HUES48 (cell line): ENCODE measurements at regions not wholly inside any gene's neighbourhood (a gene's known extent, or its start where the extent isn't known, plus 50 kb on each side); places are given as distances from the start of the nearest gene placed in this dataset.

Experiments used
- H3K27ac ChIP-seq: one replicate; pipeline ENCODE4 v1.7.0; 2013; ENCODE audit warnings: low read depth, low read length, inconsistent platforms
- H3K27me3 ChIP-seq: 2 replicates; pipeline ENCODE4 v1.6.1; 2013; ENCODE audit warnings: mild to moderate bottlenecking, low read length; ENCODE audit not compliant: control insufficient read depth, insufficient read depth
- H3K36me3 ChIP-seq: 2 replicates; pipeline ENCODE4 v1.6.1; 2013; ENCODE audit warnings: low read length; ENCODE audit not compliant: control insufficient read depth, insufficient read depth
- H3K4me1 ChIP-seq: 2 replicates; pipeline ENCODE4 v1.6.1; 2013; ENCODE audit warnings: mild to moderate bottlenecking, low read length; ENCODE audit not compliant: control insufficient read depth, insufficient read depth
- H3K4me3 ChIP-seq: 2 replicates; pipeline ENCODE4 v1.5.1; 2013; ENCODE audit warnings: mild to moderate bottlenecking, low read depth, low read length
- H3K9ac ChIP-seq: 2 replicates; pipeline ENCODE4 v1.6.1; 2013; ENCODE audit warnings: mild to moderate bottlenecking, low read depth, low read length, moderate library complexity
- H3K9me3 ChIP-seq: 2 replicates; pipeline ENCODE4 v1.6.1; 2013; ENCODE audit warnings: low read length; ENCODE audit not compliant: control insufficient read depth, insufficient read depth

DNA sequence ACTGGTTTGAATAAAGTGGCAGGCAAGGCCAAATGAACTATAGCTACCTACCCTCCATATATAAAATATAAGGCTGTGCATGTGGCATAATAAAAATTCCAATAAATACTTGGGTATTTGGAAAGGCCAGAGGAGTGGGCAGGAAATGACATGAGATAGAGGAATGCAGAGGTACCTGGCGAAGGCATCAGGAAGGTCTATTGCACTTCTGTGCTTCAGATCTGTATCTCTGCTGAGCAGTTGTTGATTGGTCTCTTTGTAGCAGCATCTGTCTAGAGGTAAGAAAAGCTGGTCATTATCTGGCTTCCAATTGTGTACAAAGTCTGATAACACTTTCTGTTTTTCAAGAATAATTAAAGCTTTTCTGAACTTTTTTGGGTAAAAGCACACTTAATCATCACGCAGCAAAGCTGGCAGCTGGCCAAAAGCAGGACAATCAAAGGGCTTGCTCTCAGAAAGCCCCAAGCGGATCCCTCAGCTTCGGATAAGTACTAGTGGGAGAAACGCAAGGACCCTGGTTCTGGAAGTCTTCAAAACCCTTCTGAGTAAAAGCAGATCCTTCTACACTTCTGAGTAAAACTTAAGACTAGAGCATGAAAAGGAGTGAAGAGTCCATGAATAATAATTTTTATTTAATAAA lies 120.1 kb upstream of the TCF21 start:
- Histone ChIP-seq H3K27ac (no peak overlapping the region), H3K9ac (no peak overlapping the region), H3K27me3 (no peaks in the 10 kb centered on the region), H3K4me3 (no peak overlapping the region), H3K36me3 (no peaks in the 10 kb centered on the region), H3K4me1 (0 out of 2 replicates have a peak, but pooled peaks cover 4% of the 10 kb centered on the region), H3K9me3 (no peaks in the 10 kb centered on the region)

GRCh38 chr6:133769463-133769862 lies 119.5 kb upstream of the TCF21 start:
- Histone ChIP-seq H3K27me3 (no peaks in the 10 kb centered on the region), H3K9me3 (no peaks in the 10 kb centered on the region), H3K36me3 (no peaks in the 10 kb centered on the region), H3K27ac (no peak overlapping the region), H3K4me1 (no peaks in the 10 kb centered on the region), H3K9ac (no peak overlapping the region), H3K4me3 (no peak overlapping the region)

GRCh38 chr6:133772567-133772966 lies 116.3 kb upstream of the TCF21 start:
- Histone ChIP-seq H3K36me3 (no peaks in the 10 kb centered on the region), H3K27me3 (no peaks in the 10 kb centered on the region), H3K9me3 (no peaks in the 10 kb centered on the region), H3K4me1 (no peaks in the 10 kb centered on the region), H3K27ac (no peak overlapping the region), H3K4me3 (no peak overlapping the region), H3K9ac (no peak overlapping the region)

DNA sequence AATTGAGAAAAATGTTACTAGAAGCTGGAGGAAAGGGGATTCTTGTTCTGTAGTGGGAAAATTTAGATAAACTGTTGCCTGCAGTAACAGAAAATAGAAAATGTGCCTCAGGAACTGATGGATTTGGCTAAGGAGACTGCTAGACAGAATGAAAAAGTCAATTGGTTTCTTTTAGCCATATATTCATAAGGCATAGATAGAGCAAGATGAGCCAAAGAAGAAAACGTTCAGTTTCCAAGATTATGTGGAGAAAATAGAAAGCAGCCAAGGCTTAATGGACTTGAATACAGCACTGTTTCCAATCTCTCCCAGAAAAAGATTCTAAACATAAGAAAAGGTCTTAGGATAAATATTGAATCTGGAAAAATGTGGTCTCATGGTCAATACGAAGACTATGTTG lies 115.1 kb upstream of the TCF21 start:
- Histone ChIP-seq H3K9me3 (no peaks in the 10 kb centered on the region), H3K27me3 (no peaks in the 10 kb centered on the region), H3K4me3 (no peak overlapping the region), H3K9ac (no peak overlapping the region), H3K36me3 (no peaks in the 10 kb centered on the region), H3K27ac (no peak overlapping the region), H3K4me1 (no peaks in the 10 kb centered on the region)

DNA sequence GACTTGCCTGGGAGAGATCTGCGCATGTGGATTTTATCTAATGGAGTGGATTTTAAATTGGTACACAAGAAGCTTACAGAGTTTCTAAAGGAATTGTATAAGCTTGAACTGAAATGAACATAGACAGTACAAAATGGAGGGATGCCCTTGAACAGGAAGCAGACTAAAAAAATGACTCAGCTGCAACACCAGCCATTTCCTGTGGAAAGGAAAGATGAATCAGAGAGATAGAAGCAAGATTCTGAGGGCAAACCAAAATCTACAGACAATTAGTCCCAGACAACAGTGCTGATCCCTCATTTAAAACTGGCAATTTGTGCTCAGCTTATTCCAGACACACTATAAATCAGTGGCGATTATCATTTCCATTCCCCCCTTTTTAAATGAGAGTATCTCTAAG lies 114.6 kb upstream of the TCF21 start:
- Histone ChIP-seq H3K27ac (no peak overlapping the region), H3K27me3 (no peaks in the 10 kb centered on the region), H3K4me3 (no peak overlapping the region), H3K4me1 (no peaks in the 10 kb centered on the region), H3K9ac (no peak overlapping the region), H3K36me3 (no peaks in the 10 kb centered on the region), H3K9me3 (no peaks in the 10 kb centered on the region)

GRCh38 chr6:133778414-133779130 lies 110.3 kb upstream of the TCF21 start:
- Histone ChIP-seq H3K4me3 (no peak overlapping the region), H3K27ac (no peak overlapping the region), H3K9ac (no peak overlapping the region), H3K9me3 (no peaks in the 10 kb centered on the region), H3K4me1 (no peaks in the 10 kb centered on the region), H3K36me3 (no peaks in the 10 kb centered on the region), H3K27me3 (no peaks in the 10 kb centered on the region)

- Histone ChIP-seq H3K36me3 (no peaks in the 10 kb centered on the region), H3K27ac (no peak overlapping the region), H3K9ac (no peak overlapping the region), H3K9me3 (no peaks in the 10 kb centered on the region), H3K4me1 (no peaks in the 10 kb centered on the region), H3K27me3 (no peaks in the 10 kb centered on the region), H3K4me3 (no peak overlapping the region)
These were observed 108.8 kb upstream of the TCF21 start for GRCh38 chr6:133779916-133780695.

DNA sequence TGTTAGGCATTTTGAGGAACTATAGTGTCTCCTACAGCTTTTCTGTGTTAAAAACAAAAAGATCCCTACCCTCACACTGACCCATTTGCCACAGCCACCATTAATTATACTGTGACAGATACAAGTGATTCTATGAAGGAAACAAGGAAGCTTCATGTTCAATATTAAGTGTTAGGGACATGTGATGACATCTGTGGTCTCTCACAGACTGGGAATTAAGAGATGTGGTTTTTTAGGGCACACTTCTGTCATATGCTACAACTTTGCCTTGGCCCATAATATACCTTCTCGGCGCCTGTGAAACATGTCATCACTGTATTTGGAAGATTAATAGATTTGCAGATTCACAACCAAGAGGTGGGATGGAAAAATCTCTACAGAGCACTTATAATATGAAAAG lies 102.9 kb upstream of the TCF21 start:
- no peaks in the 10 kb centered on the region for H3K27me3 ChIP-seq
- H3K36me3 ChIP-seq, result no peaks in the 10 kb centered on the region
- peaks cover 6% of the 10 kb centered on the region; the same call in 1 of the 2 replicates for H3K4me1 ChIP-seq
- no peak overlapping the region for H3K9ac ChIP-seq
- no peaks in the 10 kb centered on the region for H3K9me3 ChIP-seq
- H3K27ac ChIP-seq, result no peak overlapping the region
- H3K4me3 ChIP-seq, result no peak overlapping the region

DNA sequence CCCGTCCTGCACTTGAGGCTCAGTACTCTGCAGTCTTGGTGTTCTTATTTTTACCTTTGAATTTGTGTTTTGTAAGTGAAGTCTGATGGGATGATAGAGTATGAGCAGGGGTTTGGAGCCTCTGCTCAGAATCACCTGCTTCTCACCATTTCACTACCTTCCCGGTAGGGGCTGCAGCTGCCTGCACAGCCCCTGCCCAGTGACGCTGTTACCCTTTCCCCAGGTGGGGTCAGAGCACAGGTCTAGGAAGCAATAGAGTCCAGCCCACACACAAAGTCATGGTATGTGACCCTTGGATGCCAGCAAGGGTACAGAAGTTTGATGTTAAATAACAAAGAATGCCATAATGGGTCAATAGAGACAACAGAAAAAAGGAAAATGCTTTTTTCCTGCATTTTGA lies 101.8 kb upstream of the TCF21 start:
- no peaks in the 10 kb centered on the region for H3K36me3 ChIP-seq
- no peaks in the 10 kb centered on the region for H3K9me3 ChIP-seq

DNA sequence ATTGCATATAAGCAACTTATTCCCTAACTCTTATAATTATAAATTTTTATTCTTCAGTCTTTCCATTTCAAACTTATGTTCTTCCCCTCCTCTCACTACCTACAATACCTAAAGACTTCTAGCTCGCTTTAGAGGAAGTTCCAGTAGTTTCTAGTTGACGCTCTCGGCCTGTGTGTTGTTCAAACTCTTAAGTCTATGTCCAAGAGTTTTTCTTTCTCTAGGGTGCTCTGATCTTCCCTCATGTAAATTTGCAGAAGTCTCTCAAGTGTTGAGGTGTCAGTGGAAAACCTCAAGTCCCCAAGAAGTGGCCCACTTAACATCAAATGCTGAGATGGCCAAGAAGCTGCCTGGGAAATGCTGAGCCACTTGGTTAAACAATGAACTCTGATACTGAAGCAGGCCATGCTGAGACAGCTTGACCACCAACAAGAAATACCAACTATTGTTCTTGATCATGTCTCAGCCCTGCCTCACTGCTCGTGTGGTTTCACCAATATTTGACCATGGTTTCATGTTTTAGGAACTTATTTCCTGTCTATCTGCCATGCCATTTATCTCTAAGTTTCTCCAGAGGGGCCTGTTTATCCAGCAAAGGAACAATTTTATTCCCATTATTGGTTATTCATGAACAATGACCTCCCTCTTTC lies 100.9 kb upstream of the TCF21 start:
- no peak overlapping the region for H3K9ac ChIP-seq
- H3K9me3 ChIP-seq, result no peaks in the 10 kb centered on the region
- no peaks in the 10 kb centered on the region for H3K27me3 ChIP-seq
- H3K36me3 ChIP-seq, result no peaks in the 10 kb centered on the region
- no peak overlapping the region for H3K4me3 ChIP-seq
- H3K4me1 ChIP-seq, result peaks cover 6% of the 10 kb centered on the region; the same call in 1 of the 2 replicates
- no peak overlapping the region for H3K27ac ChIP-seq

More for the DNA sequence above, 101.8 kb upstream of the TCF21 start:
- no peaks in the 10 kb centered on the region for H3K27me3 ChIP-seq
- H3K9ac ChIP-seq, result no peak overlapping the region
- H3K4me1 ChIP-seq, result peaks cover 6% of the 10 kb centered on the region; the same call in 1 of the 2 replicates
- no peak overlapping the region for H3K4me3 ChIP-seq
- no peak overlapping the region for H3K27ac ChIP-seq
